Liver (tissue), 7 donors: ENCODE measurements at regions not wholly inside any gene's neighbourhood (a gene's known extent, or its start where the extent isn't known, plus 50 kb on each side); places are given as distances from the start of the nearest gene placed in this dataset.
"Not testable (repeated sequence)": the region's sequence is repeated elsewhere in the genome, so short reads cannot be mapped to it uniquely, and the experiment has no call there.

Experiments used
- DNase-seq: peaks from one replicate; pipeline ENCODE4 v3.0.0-alpha.2; 2017; ENCODE audit warnings: low spot score
- H3K27ac ChIP-seq, 2 donors: one replicate each; pipeline ENCODE4 v1.7.0; 2013; ENCODE audit warnings: inconsistent platforms in 2 of 2, low read length in 2 of 2, control low read depth in 1 of 2, low read depth in 1 of 2, mild to moderate bottlenecking in 1 of 2
- H3K27me3 ChIP-seq, 4 donors: one replicate each; pipeline versions ENCODE4 v1.6.1 to v1.7.0; 2013; ENCODE audit warnings: low read length in 3 of 4, inconsistent platforms in 1 of 4, mild to moderate bottlenecking in 1 of 4, moderate library complexity in 1 of 4; ENCODE audit not compliant: control insufficient read depth in 4 of 4, insufficient read depth in 4 of 4
- H3K36me3 ChIP-seq, 4 donors: one replicate each; pipeline versions ENCODE4 v1.6.1 to v1.7.0; 2013; ENCODE audit warnings: low read length in 3 of 4, mild to moderate bottlenecking in 3 of 4, low read depth in 1 of 4, moderate library complexity in 1 of 4; ENCODE audit not compliant: control insufficient read depth in 4 of 4, insufficient read depth in 3 of 4
- H3K4me1 ChIP-seq, 4 donors: one replicate each; pipeline versions ENCODE4 v1.6.1 to v1.7.0; 2013; ENCODE audit warnings: low read length in 3 of 4, mild to moderate bottlenecking in 3 of 4, moderate library complexity in 1 of 4; ENCODE audit not compliant: control insufficient read depth in 4 of 4, insufficient read depth in 4 of 4
- H3K4me3 ChIP-seq, 3 donors: one replicate each; pipeline versions ENCODE4 v1.6.1 to v1.7.0; 2013; ENCODE audit warnings: low read length in 3 of 3, control low read depth in 1 of 3, low read depth in 1 of 3, mild to moderate bottlenecking in 1 of 3
- H3K9ac ChIP-seq, 2 donors: one replicate each; pipeline ENCODE4 v1.7.0; 2013; ENCODE audit warnings: low read length in 2 of 2, mild to moderate bottlenecking in 2 of 2, moderate library complexity in 2 of 2, control low read depth in 1 of 2, low read depth in 1 of 2
- H3K9me3 ChIP-seq, 4 donors: one replicate each; pipeline versions ENCODE4 v1.6.1 to v1.7.0; 2013; ENCODE audit warnings: low read length in 3 of 4; ENCODE audit not compliant: control insufficient read depth in 4 of 4
- ATF3 ChIP-seq: IDR thresholded peaks from 2 replicates; pipeline ENCODE4 v1.6.1; 2016; ENCODE audit warnings: antibody characterized with exemption
- EGR1 ChIP-seq, 2 donors: IDR thresholded peaks; 2 replicates each; pipeline ENCODE4 v1.6.1; 2016 to 2018; ENCODE audit warnings: antibody characterized with exemption in 2 of 2, low read depth in 2 of 2
- FOXA1 ChIP-seq: IDR thresholded peaks from 2 replicates; pipeline ENCODE4 v1.6.1; 2016; ENCODE audit warnings: antibody characterized with exemption
- FOXA2 ChIP-seq: IDR thresholded peaks from 2 replicates; pipeline ENCODE4 v1.6.1; 2016; ENCODE audit warnings: antibody characterized with exemption
- GABPA ChIP-seq, 2 donors: IDR thresholded peaks in 1 of 2; conservative IDR thresholded peaks in 1 of 2; 2 replicates each; pipeline ENCODE4 v1.6.1; 2016; ENCODE audit warnings: antibody characterized with exemption in 2 of 2, mild to moderate bottlenecking in 1 of 2, moderate library complexity in 1 of 2
- HNF4A ChIP-seq, 2 donors: conservative IDR thresholded peaks; 2 replicates each; pipeline ENCODE4 v1.6.1; 2016; ENCODE audit warnings: antibody characterized with exemption in 2 of 2, mild to moderate bottlenecking in 2 of 2
- HNF4G ChIP-seq: IDR thresholded peaks from 2 replicates; pipeline ENCODE4 v1.6.1; 2016; ENCODE audit warnings: antibody characterized with exemption
- JUND ChIP-seq, 2 donors: IDR thresholded peaks; 2 replicates each; pipeline ENCODE4 v1.6.1; 2016; ENCODE audit warnings: antibody characterized with exemption in 2 of 2
- MAX ChIP-seq: IDR thresholded peaks from 2 replicates; pipeline ENCODE4 v1.6.1; 2016; ENCODE audit warnings: antibody characterized with exemption
- NR2F2 ChIP-seq: IDR thresholded peaks from 2 replicates; pipeline ENCODE4 v1.6.1; 2016; ENCODE audit warnings: antibody characterized with exemption
- RAD21 ChIP-seq, 2 donors: IDR thresholded peaks; 2 replicates each; pipeline ENCODE4 v1.6.1; 2016; ENCODE audit warnings: antibody characterized with exemption in 2 of 2, mild to moderate bottlenecking in 2 of 2
- REST ChIP-seq: IDR thresholded peaks from 2 replicates; pipeline ENCODE4 v1.6.1; 2016; ENCODE audit warnings: antibody characterized with exemption, mild to moderate bottlenecking
- RXRA ChIP-seq, 2 donors: IDR thresholded peaks; 2 replicates each; pipeline ENCODE4 v1.6.1; 2017 to 2018; ENCODE audit warnings: antibody characterized with exemption in 2 of 2, mild to moderate bottlenecking in 1 of 2
- SP1 ChIP-seq: IDR thresholded peaks from 2 replicates; pipeline ENCODE4 v1.6.1; 2018; ENCODE audit warnings: antibody characterized with exemption, mild to moderate bottlenecking
- TAF1 ChIP-seq: conservative IDR thresholded peaks from 2 replicates; pipeline ENCODE4 v1.6.1; 2016; ENCODE audit warnings: antibody characterized with exemption, mild to moderate bottlenecking
- YY1 ChIP-seq: IDR thresholded peaks from 2 replicates; pipeline ENCODE4 v1.6.1; 2016; ENCODE audit warnings: antibody characterized with exemption, mild to moderate bottlenecking
- ZBTB33 ChIP-seq: IDR thresholded peaks from 2 replicates; pipeline ENCODE4 v1.6.1; 2016; ENCODE audit warnings: antibody characterized with exemption
- WGBS: extraction: QIAGEN DNeasy Blood & Tissue Kit; methylation state at CpG from one replicate; pipeline ENCODE4 v1.1.7; 2013; 5-methylcytosine and 5-hydroxymethylcytosine counted together
- donor health status: healthy.
- donor health status: healthy.
- donor health status: healthy.
- donor health status: healthy.

- WGBS, result 92% methylated on average over 2 of the region's 2 CpGs
- not testable (repeated sequence) for DNase-seq
Measured at GRCh38 chr2:55124682-55125081, 74.4 kb upstream of the RTN4 start.

GRCh38 chr2:55123851-55124269, 73.6 kb upstream of the RTN4 start:
- no peak overlapping the region for H3K27ac ChIP-seq
- no peaks in the 10 kb centered on the region for H3K27me3 ChIP-seq
- no peak for DNase-seq
- H3K4me1 ChIP-seq, result no peaks in the 10 kb centered on the region
- 78% methylated on average over 2 of the region's 2 CpGs for WGBS
- H3K9ac ChIP-seq, result no peak overlapping the region
- TF ChIP-seq JUND (IDR thresholded peaks at IDR 0.05) (no peak), REST (no peak), RXRA (IDR thresholded peaks at IDR 0.05) (no peak), FOXA2 (no peak), YY1 (no peak), HNF4G (no peak)
- H3K9me3 ChIP-seq, result no peaks in the 10 kb centered on the region
- H3K36me3 ChIP-seq, result no peaks in the 10 kb centered on the region
- H3K4me3 ChIP-seq, result no peak overlapping the region

More at GRCh38 chr2:55124682-55125081, 74.4 kb upstream of the RTN4 start:
- H3K27ac ChIP-seq, H3K9ac ChIP-seq, H3K36me3 ChIP-seq, H3K4me1 ChIP-seq, H3K9me3 ChIP-seq, H3K27me3 ChIP-seq, H3K4me3 ChIP-seq: not testable (repeated sequence)

- no peaks in the 10 kb centered on the region for H3K4me1 ChIP-seq
- no peak overlapping the region for H3K9ac ChIP-seq
- no peaks in the 10 kb centered on the region for H3K9me3 ChIP-seq
- H3K27ac ChIP-seq, result no peak overlapping the region
- TF ChIP-seq SP1 (no peak), GABPA (IDR thresholded peaks at IDR 0.05 in 1 of 2, conservative IDR thresholded peaks at IDR 0.05 in 1 of 2) (no peak), EGR1 (IDR thresholded peaks at IDR 0.05; ENCODE audit: low read depth in 2 of 2) (no peak), ZBTB33 (no peak), YY1 (no peak), REST (no peak), ATF3 (no peak), FOXA1 (no peak), HNF4G (no peak), TAF1 (no peak), RXRA (IDR thresholded peaks at IDR 0.05) (no peak), JUND (IDR thresholded peaks at IDR 0.05) (no peak), FOXA2 (no peak), MAX (no peak), HNF4A (conservative IDR thresholded peaks at IDR 0.05) (no peak), RAD21 (IDR thresholded peaks at IDR 0.05) (no peak), NR2F2 (no peak)
- no peaks in the 10 kb centered on the region for H3K36me3 ChIP-seq
- no peaks in the 10 kb centered on the region for H3K27me3 ChIP-seq
- WGBS, result 77% methylated on average over 8 of the region's 8 CpGs
- H3K4me3 ChIP-seq, result no peak overlapping the region
- DNase-seq, result no peak
Measured at GRCh38 chr2:55120634-55121359, 70.5 kb upstream of the RTN4 start.
